IMR-90 (cell line): ENCODE measurements at regions not wholly inside any gene's neighbourhood (a gene's known extent, or its start where the extent isn't known, plus 50 kb on each side); places are given as distances from the start of the nearest gene placed in this dataset.
"Not testable (repeated sequence)": the region's sequence is repeated elsewhere in the genome, so short reads cannot be mapped to it uniquely, and the experiment has no call there.

ENCODE experiments used
- ATAC-seq: fragments of 200-7000 bp; cut with Tn5 transposase; 2 replicates; pipeline ENCODE4 v1.9.1; 2020; ENCODE audit warnings: low read depth, mild to moderate bottlenecking, moderate library complexity
- BruUV-seq: library from RNA; stranded (reverse); fragments of 400-500 nt; replicated peaks from 2 replicates; lab custom pipeline; 2021; lab: Mats Ljungman, UMichigan
- CTCF ChIA-PET: fragments of 300-600 bp; formaldehyde crosslinking; extraction: SDS; loops from one replicate; lab custom pipeline; 2021; ENCODE audit warnings: antibody characterized with exemption; lab: Yijun Ruan, JAX
- POLR2A ChIA-PET: fragments of 300-600 bp; sonication (Branson Sonifier 250); formaldehyde crosslinking; loops from one replicate; lab custom pipeline; 2022; ENCODE audit warnings: antibody characterized with exemption; ENCODE audit not compliant: unreplicated experiment; lab: Charles Lee
- DNase-seq: peaks from one replicate; pipeline ENCODE4 v3.0.0; 2013
- H2AFZ ChIP-seq: replicated peaks from 2 replicates; pipeline ENCODE3; 2013; ENCODE audit warnings: low read length, mild to moderate bottlenecking; ENCODE audit not compliant: poor library complexity
- H2AK5ac ChIP-seq: 2 replicates; pipeline ENCODE4 v1.6.1; 2013; ENCODE audit warnings: low read depth, low read length, inconsistent platforms
- H2AK9ac ChIP-seq: replicated peaks from 2 replicates; pipeline ENCODE3; 2013; ENCODE audit warnings: mild to moderate bottlenecking, low read depth, low read length, moderate library complexity; ENCODE audit not compliant: poor library complexity
- H2BK120ac ChIP-seq: 2 replicates; pipeline ENCODE4 v1.6.1; 2013; ENCODE audit warnings: low read depth, low read length, inconsistent platforms
- H2BK15ac ChIP-seq: 3 replicates; pipeline ENCODE4 v1.6.1; 2013; ENCODE audit warnings: low read depth, low read length, inconsistent platforms
- H2BK20ac ChIP-seq: 2 replicates; pipeline ENCODE4 v1.6.1; 2013; ENCODE audit warnings: low read depth, mild to moderate bottlenecking, inconsistent platforms, low read length, moderate library complexity
- H2BK5ac ChIP-seq: 2 replicates; pipeline ENCODE4 v1.6.1; 2013; ENCODE audit warnings: mild to moderate bottlenecking, low read depth, low read length, inconsistent platforms; ENCODE audit not compliant: poor library complexity, severe bottlenecking
- H3K14ac ChIP-seq: replicated peaks from 2 replicates; pipeline ENCODE4 v1.6.1; 2013; ENCODE audit warnings: low read depth, low read length, inconsistent platforms
- H3K18ac ChIP-seq: 2 replicates; pipeline ENCODE4 v1.6.1; 2013; ENCODE audit warnings: low read depth, low read length, control low read depth
- H3K23ac ChIP-seq: 2 replicates; pipeline ENCODE4 v1.6.1; 2013; ENCODE audit warnings: low read depth, low read length, inconsistent platforms
- H3K27ac ChIP-seq: 2 replicates; pipeline ENCODE4 v1.5.1; 2013; ENCODE audit warnings: mild to moderate bottlenecking, control low read depth, low read length; ENCODE audit not compliant: insufficient read depth
- H3K27me3 ChIP-seq: 2 replicates; pipeline ENCODE4 v1.6.1; 2013; ENCODE audit warnings: low read length; ENCODE audit not compliant: control insufficient read depth, insufficient read depth
- H3K36me3 ChIP-seq: 2 replicates; pipeline ENCODE4 v1.6.1; 2013; ENCODE audit warnings: low read length, mixed read lengths; ENCODE audit not compliant: control insufficient read depth, insufficient read depth
- H3K4ac ChIP-seq: 2 replicates; pipeline ENCODE4 v1.6.1; 2013; ENCODE audit warnings: low read depth, low read length, inconsistent platforms
- H3K4me1 ChIP-seq: 2 replicates; pipeline ENCODE4 v1.6.1; 2013; ENCODE audit warnings: low read length, mixed read lengths; ENCODE audit not compliant: control insufficient read depth, insufficient read depth
- H3K4me2 ChIP-seq: 2 replicates; pipeline ENCODE4 v1.6.1; 2013; ENCODE audit warnings: low read depth, mild to moderate bottlenecking, control low read depth, low read length, moderate library complexity
- H3K4me3 ChIP-seq: 2 replicates; pipeline ENCODE4 v1.5.1; 2013; ENCODE audit warnings: low read depth, mild to moderate bottlenecking, control low read depth, low read length, moderate library complexity; ENCODE audit not compliant: insufficient read depth
- H3K56ac ChIP-seq: 2 replicates; pipeline ENCODE4 v1.6.1; 2013; ENCODE audit warnings: low read length, inconsistent platforms; ENCODE audit not compliant: insufficient read depth; ENCODE audit errors: extremely low read depth
- H3K79me1 ChIP-seq, 2 experiments: 2 replicates each; pipeline ENCODE4 v1.6.1; 2013; ENCODE audit warnings: low read length in 2 of 2, inconsistent platforms in 1 of 2, low read depth in 1 of 2
- H3K9ac ChIP-seq: 2 replicates; pipeline ENCODE4 v1.6.1; 2013; ENCODE audit warnings: low read depth, low read length, control low read depth
- H3K9me1 ChIP-seq: 2 replicates; pipeline ENCODE4 v1.6.1; 2013; ENCODE audit warnings: low read length, inconsistent platforms; ENCODE audit not compliant: insufficient read depth
- H3K9me3 ChIP-seq: 2 replicates; pipeline ENCODE4 v1.6.1; 2013; ENCODE audit warnings: low read length; ENCODE audit not compliant: control insufficient read depth, insufficient read depth
- H4K20me1 ChIP-seq: 2 replicates; pipeline ENCODE4 v1.6.1; 2013; ENCODE audit warnings: low read length, inconsistent platforms; ENCODE audit not compliant: insufficient read depth
- H4K5ac ChIP-seq: 2 replicates; pipeline ENCODE4 v1.6.1; 2013; ENCODE audit warnings: mild to moderate bottlenecking, low read depth, low read length, control low read depth
- H4K8ac ChIP-seq, 2 experiments: 2 replicates each; pipeline ENCODE4 v1.6.1; 2013; ENCODE audit warnings: low read depth in 2 of 2, low read length in 2 of 2, control low read depth in 1 of 2, inconsistent platforms in 1 of 2
- H4K91ac ChIP-seq: 2 replicates; pipeline ENCODE4 v1.6.1; 2013; ENCODE audit warnings: low read depth, low read length, inconsistent platforms; ENCODE audit not compliant: insufficient read depth
- BHLHE40 ChIP-seq: fragments of 150-350 bp; IDR thresholded peaks from 2 replicates; pipeline ENCODE4 v1.6.1; 2016; ENCODE audit warnings: mild to moderate bottlenecking, low read depth, low read length
- MAZ ChIP-seq: IDR thresholded peaks from 2 replicates; pipeline ENCODE4 v1.6.1; 2012; ENCODE audit warnings: low read depth, mild to moderate bottlenecking, low read length, improper control_type of control experiment, moderate library complexity, borderline replicate concordance
- MXI1 ChIP-seq: IDR thresholded peaks from 2 replicates; pipeline ENCODE4 v1.6.1; 2012; ENCODE audit warnings: low read depth, mild to moderate bottlenecking, low read length, moderate library complexity, borderline replicate concordance
- RAD21 ChIP-seq: IDR thresholded peaks from 2 replicates; pipeline ENCODE4 v1.6.1; 2012; ENCODE audit warnings: low read length, improper control_type of control experiment
- RCOR1 ChIP-seq: IDR thresholded peaks from 2 replicates; pipeline ENCODE4 v1.6.1; 2012; ENCODE audit warnings: mild to moderate bottlenecking, low read length, improper control_type of control experiment; ENCODE audit not compliant: insufficient replicate concordance
- RFX5 ChIP-seq: IDR thresholded peaks from 2 replicates; pipeline ENCODE4 v1.8.0; 2012; ENCODE audit warnings: low read depth, mild to moderate bottlenecking, low read length, moderate library complexity
- USF2 ChIP-seq: fragments of 150-350 bp; IDR thresholded peaks from 2 replicates; pipeline ENCODE4 v1.6.1; 2017; ENCODE audit warnings: mild to moderate bottlenecking, antibody characterized with exemption, low read length, low read depth
- WGBS, 2 experiments: methylation state at CpG; one replicate each; pipeline versions ENCODE4 v1.1.5 to v1.1.7; 2013; ENCODE audit warnings: missing lambda C conversion rate in 2 of 2; ENCODE audit not compliant: insufficient read length in 1 of 2; ENCODE audit errors: extremely low coverage in 2 of 2; 5-methylcytosine and 5-hydroxymethylcytosine counted together
- dilution Hi-C: fragments of 300-500 bp; cut with HindIII; formaldehyde crosslinking; loops from one replicate; pipeline ENCODE4 v1.14.3; 2018; ENCODE audit warnings: low sequenced_read_pairs; ENCODE audit not compliant: unreplicated experiment
- in situ Hi-C: fragments of 300-500 bp; cut with MboI; formaldehyde crosslinking; loops from 3 replicates; pipeline ENCODE4 v1.14.3; 2019; ENCODE audit warnings: low sequenced_read_pairs, inconsistent platforms, mixed read lengths
- intact Hi-C: fragments of 100-400 bp; cut with micrococcal nuclease; formaldehyde crosslinking; loops from 2 replicates; pipeline ENCODE4 v1.10.0; 2022
- TF ChIP-seq, protein P1 (sequence below): fragments of 150-350 bp; IDR thresholded peaks from 2 replicates; pipeline ENCODE4 v1.6.1; 2016; ENCODE audit warnings: low read depth, mild to moderate bottlenecking, low read length, moderate library complexity, borderline replicate concordance

DNA sequence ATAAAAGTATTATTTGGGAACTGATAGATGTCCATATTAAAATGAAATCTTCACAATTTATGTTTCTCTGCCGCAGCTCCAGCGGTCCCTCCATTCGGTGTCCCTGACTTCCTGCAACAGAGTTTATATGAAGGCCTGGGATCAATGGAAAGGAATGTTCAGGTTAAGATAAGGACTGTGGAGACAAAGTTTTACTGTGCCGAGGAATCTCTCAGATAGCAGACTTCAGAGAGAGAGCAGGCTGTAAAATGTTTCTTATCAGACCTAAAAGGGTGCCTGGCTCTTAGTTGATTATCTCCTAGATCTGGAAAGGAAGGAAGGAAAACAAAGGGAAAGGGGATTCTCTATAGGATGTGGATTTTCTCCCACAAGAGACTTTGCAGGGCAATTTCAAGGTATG is 193.7 kb upstream of the PIEZO2 start:
- no peak overlapping the region for H3K4me2 ChIP-seq
- no peak overlapping the region for H2BK15ac ChIP-seq
- H3K23ac ChIP-seq, result no peak overlapping the region
- H4K5ac ChIP-seq, result no peak overlapping the region
- in situ Hi-C loops, result no loop called here
- no peak overlapping the region for H2BK20ac ChIP-seq
- H2AK9ac ChIP-seq, result no peak overlapping the region
- no peak overlapping the region for H3K14ac ChIP-seq
- no peak overlapping the region for H3K27ac ChIP-seq
- DNase-seq, result no peak
- H2BK120ac ChIP-seq, result no peak overlapping the region
- no peak overlapping the region for H3K18ac ChIP-seq
- H3K4me3 ChIP-seq, result no peak overlapping the region
- H3K9me3 ChIP-seq, result peaks cover 2% of the 10 kb centered on the region
- H3K9ac ChIP-seq, result no peak overlapping the region
- no peak for TF ChIP-seq MAZ
- TF ChIP-seq USF2, result no peak
- TF ChIP-seq, protein P1, sequence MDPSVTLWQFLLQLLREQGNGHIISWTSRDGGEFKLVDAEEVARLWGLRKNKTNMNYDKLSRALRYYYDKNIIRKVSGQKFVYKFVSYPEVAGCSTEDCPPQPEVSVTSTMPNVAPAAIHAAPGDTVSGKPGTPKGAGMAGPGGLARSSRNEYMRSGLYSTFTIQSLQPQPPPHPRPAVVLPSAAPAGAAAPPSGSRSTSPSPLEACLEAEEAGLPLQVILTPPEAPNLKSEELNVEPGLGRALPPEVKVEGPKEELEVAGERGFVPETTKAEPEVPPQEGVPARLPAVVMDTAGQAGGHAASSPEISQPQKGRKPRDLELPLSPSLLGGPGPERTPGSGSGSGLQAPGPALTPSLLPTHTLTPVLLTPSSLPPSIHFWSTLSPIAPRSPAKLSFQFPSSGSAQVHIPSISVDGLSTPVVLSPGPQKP, result no peak
- no peak for TF ChIP-seq RAD21
- TF ChIP-seq MXI1, result no peak
- TF ChIP-seq BHLHE40, result no peak
- TF ChIP-seq RFX5, result no peak
- TF ChIP-seq RCOR1, result no peak
- no peaks in the 10 kb centered on the region for H4K20me1 ChIP-seq
- H3K4ac ChIP-seq, result no peak overlapping the region
- H3K56ac ChIP-seq, result no peak overlapping the region
- WGBS, 2 experiments, result no CpG with 5 or more reads among the region's 4 CpGs
- ATAC-seq, result no peak
- intact Hi-C loops, result no loop called here
- H2AFZ ChIP-seq, result no peak overlapping the region
- H4K8ac ChIP-seq, result no peak overlapping the region
- no peaks in the 10 kb centered on the region for H3K4me1 ChIP-seq
- H3K79me1 ChIP-seq, result no peaks in the 10 kb centered on the region
- H4K91ac ChIP-seq, result no peak overlapping the region
- ChIA-PET CTCF (no interaction called here), POLR2A (no interaction called here)
- no peaks in the 10 kb centered on the region for H3K27me3 ChIP-seq
- dilution Hi-C loops, result no loop called here
- no peak overlapping the region for H2AK5ac ChIP-seq
- no peak overlapping the region for H2BK5ac ChIP-seq
- H3K36me3 ChIP-seq, result no peaks in the 10 kb centered on the region
- BruUV-seq, result no TSS peak
- H3K9me1 ChIP-seq, result no peaks in the 10 kb centered on the region

- H4K91ac ChIP-seq, H2AFZ ChIP-seq, H4K20me1 ChIP-seq, H2BK120ac ChIP-seq, H3K56ac ChIP-seq, CTCF ChIA-PET, H2BK15ac ChIP-seq, ATAC-seq, BruUV-seq, H4K5ac ChIP-seq, H3K9ac ChIP-seq, H2AK9ac ChIP-seq, H2AK5ac ChIP-seq, dilution Hi-C loops, H3K27ac ChIP-seq, H3K79me1 ChIP-seq, H3K14ac ChIP-seq, DNase-seq, H3K4me2 ChIP-seq, H3K4me1 ChIP-seq, H3K36me3 ChIP-seq, H3K9me3 ChIP-seq, H2BK20ac ChIP-seq, H2BK5ac ChIP-seq, H3K18ac ChIP-seq, in situ Hi-C loops, H3K27me3 ChIP-seq, H3K23ac ChIP-seq, H4K8ac ChIP-seq, H3K9me1 ChIP-seq, H3K4ac ChIP-seq, POLR2A ChIA-PET, H3K4me3 ChIP-seq, intact Hi-C loops: not testable (repeated sequence)
- WGBS, 2 experiments, result no CpG with 5 or more reads among the region's 5 CpGs
These were observed 192.7 kb upstream of the PIEZO2 start for GRCh38 chr18:11342115-11342514.
